ENCODE measurements at regions not wholly inside any gene's neighbourhood (a gene's known extent, or its start where the extent isn't known, plus 50 kb on each side); places are given as distances from the start of the nearest gene placed in this dataset.

DNA sequence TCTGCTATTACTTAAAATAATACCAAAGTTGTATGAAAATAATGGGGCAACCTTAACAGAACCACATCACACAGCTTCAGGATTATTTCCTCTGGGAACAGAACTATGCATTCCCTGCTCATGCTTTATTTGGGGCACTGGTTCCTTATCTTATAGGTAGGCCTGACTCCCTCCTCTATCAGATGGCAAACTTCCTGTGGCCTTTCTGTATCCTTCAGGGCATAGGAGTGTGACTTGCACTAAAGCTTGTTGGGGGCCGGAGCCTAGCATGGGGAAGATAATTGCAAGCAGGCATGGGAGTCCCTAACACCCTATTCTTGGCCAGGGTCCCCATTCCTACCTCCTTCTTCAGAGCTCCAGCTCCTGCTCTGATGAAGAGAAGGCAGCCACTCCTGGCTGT lies 167.2 kb upstream of the SERTAD2 start:
- DNase-seq (ENCODE audit: low read depth in 1 of 2, low spot score in 2 of 2), result no peak
- H4K5ac ChIP-seq (ENCODE audit: insufficient read length, low read depth, low read length), result no peak overlapping the region
- no peak overlapping the region for H3K4me2 ChIP-seq (ENCODE audit: insufficient read depth in 1 of 2, low read depth in 2 of 2, low read length in 2 of 2)
- no peak overlapping the region for H2BK12ac ChIP-seq (ENCODE audit: low read depth, low read length)
- no peak overlapping the region for H2BK5ac ChIP-seq (ENCODE audit: low read depth, low read length)
- ChIA-PET CTCF (ENCODE audit: partially characterized antibody) (interaction anchor here (0.7 to 1.8 kb wide), 7 partner anchors 9 to 46 kb away, joined by 3 to 8 read pairs (median 5); no protein-coding TSS in a partner anchor), POLR2A (ENCODE audit: partially characterized antibody) (interaction anchor here (2.6 kb wide), 1 partner anchor 167 kb away, joined by 7 read pairs; the partner anchor contains the start of gene SERTAD2)
- H3K18ac ChIP-seq (ENCODE audit: extremely low read depth, low read length), result no peak overlapping the region
- H3K4me3 ChIP-seq (ENCODE audit: extremely low read depth in 1 of 4, insufficient read depth in 2 of 4, low read depth in 3 of 4, low read length in 4 of 4), result no peak overlapping the region
- H3K23ac ChIP-seq (ENCODE audit: insufficient read length), result no peak overlapping the region
- H3K9ac ChIP-seq (replicated peaks in 1 of 4; ENCODE audit: extremely low read depth in 1 of 4, low read depth in 3 of 4, low read length in 3 of 4), result no peak overlapping the region
- H3K79me1 ChIP-seq (ENCODE audit: low read depth, low read length), result no peaks in the 10 kb centered on the region
- FAIRE-seq, result no peak
- no peaks in the 10 kb centered on the region for H3K36me3 ChIP-seq (ENCODE audit: control insufficient read depth in 2 of 4, insufficient read depth in 4 of 4, low read length in 3 of 4)
- H4K8ac ChIP-seq (ENCODE audit: extremely low read depth, insufficient read depth, low read length), result no peak overlapping the region
- H3K23me2 ChIP-seq (ENCODE audit: low read depth, low read length), result no peaks in the 10 kb centered on the region; the same call in 1 of the 2 replicates
- 94% methylated on average over 1 of the region's 1 CpG; no CpG with 5 or more reads in 1 of the 2 experiments for WGBS, 2 experiments (ENCODE audit: extremely low coverage in 1 of 2, insufficient coverage in 1 of 2, insufficient read length in 1 of 2, insufficient replicate concordance in 2 of 2, low coverage in 1 of 2, low lambda C conversion rate in 2 of 2, missing lambda C conversion rate in 1 of 2)
- H3K4ac ChIP-seq (replicated peaks; ENCODE audit: insufficient read length, low read depth, low read length), result no peak overlapping the region
- H3K27me3 ChIP-seq (replicated peaks in 1 of 4; ENCODE audit: control insufficient read depth in 3 of 4, extremely low read depth in 1 of 4, insufficient read depth in 3 of 4, low read length in 3 of 4), result no peaks in the 10 kb centered on the region
- no peak overlapping the region for H2AFZ ChIP-seq (ENCODE audit: low read length)
- H3K27ac ChIP-seq (ENCODE audit: low read depth, low read length), result no peak overlapping the region
- no peak overlapping the region for H2BK15ac ChIP-seq (ENCODE audit: low read length)
- no peak overlapping the region for H2AK5ac ChIP-seq (ENCODE audit: low read depth, low read length)
- H4K91ac ChIP-seq (replicated peaks; ENCODE audit: insufficient read length, low read length), result no peak overlapping the region
- H3K9me3 ChIP-seq (ENCODE audit: insufficient read depth in 2 of 2, low read depth in 1 of 2, low read length in 1 of 2), result no peaks in the 10 kb centered on the region
- peaks cover 0 to 12% (median 8%) of the 10 kb centered on the region in 4 experiments; a peak in 5 of 7 replicates for H3K4me1 ChIP-seq (replicated peaks in 1 of 4; ENCODE audit: control insufficient read depth in 3 of 4, insufficient read depth in 4 of 4, low read length in 3 of 4)
- H3K79me2 ChIP-seq (ENCODE audit: control insufficient read depth in 1 of 2, insufficient read depth in 2 of 2, low read length in 2 of 2), result no peaks in the 10 kb centered on the region
- no peak overlapping the region for H3K14ac ChIP-seq (ENCODE audit: insufficient read length)
- no peak overlapping the region for H3K56ac ChIP-seq (replicated peaks; ENCODE audit: insufficient read length, low read depth, low read length)
- TF ChIP-seq KDM4A (IDR thresholded peaks at IDR 0.05; ENCODE audit: low read depth, low read length, severe bottlenecking), result no peak
- no peak for TF ChIP-seq SP1 (IDR thresholded peaks at IDR 0.05; ENCODE audit: low read depth, low read length)
- TF ChIP-seq TAF7 (optimal IDR thresholded peaks at IDR 0.05; ENCODE audit: borderline replicate concordance, low read depth, low read length), result no peak
- TF ChIP-seq RFX5 (IDR thresholded peaks at IDR 0.05; ENCODE audit: borderline replicate concordance, low read depth, low read length), result no peak
- TF ChIP-seq, protein P1, sequence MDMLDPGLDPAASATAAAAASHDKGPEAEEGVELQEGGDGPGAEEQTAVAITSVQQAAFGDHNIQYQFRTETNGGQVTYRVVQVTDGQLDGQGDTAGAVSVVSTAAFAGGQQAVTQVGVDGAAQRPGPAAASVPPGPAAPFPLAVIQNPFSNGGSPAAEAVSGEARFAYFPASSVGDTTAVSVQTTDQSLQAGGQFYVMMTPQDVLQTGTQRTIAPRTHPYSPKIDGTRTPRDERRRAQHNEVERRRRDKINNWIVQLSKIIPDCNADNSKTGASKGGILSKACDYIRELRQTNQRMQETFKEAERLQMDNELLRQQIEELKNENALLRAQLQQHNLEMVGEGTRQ (IDR thresholded peaks at IDR 0.05; ENCODE audit: low read length), result no peak
- TF ChIP-seq EP300 (IDR thresholded peaks at IDR 0.05; ENCODE audit: borderline replicate concordance in 1 of 2, low read depth in 2 of 2, low read length in 2 of 2), result no peak
- no peak for TF ChIP-seq EGR1 (IDR thresholded peaks at IDR 0.05; ENCODE audit: borderline replicate concordance, low read depth, low read length)
- TF ChIP-seq RBBP5 (IDR thresholded peaks at IDR 0.05; ENCODE audit: borderline replicate concordance, low read depth, low read length), result no peak
- H2BK20ac ChIP-seq (ENCODE audit: low read length), result 0 out of 2 replicates have a peak overlapping the region, but pooled peaks have one; percentile 15
- no peak overlapping the region for H2BK120ac ChIP-seq (replicated peaks; ENCODE audit: low read depth, low read length)
- H4K20me1 ChIP-seq (replicated peaks in 1 of 2; ENCODE audit: control insufficient read depth in 1 of 2, insufficient read depth in 2 of 2, low read length in 2 of 2), result no peaks in the 10 kb centered on the region

Data from H1 (cell line).